Esophagus muscularis mucosa (tissue), 3 donors: ENCODE measurements at regions not wholly inside any gene's neighbourhood (a gene's known extent, or its start where the extent isn't known, plus 50 kb on each side); places are given as distances from the start of the nearest gene placed in this dataset.

Experiments
- POLR2A ChIP-seq: fragments of 450-650 bp; IDR thresholded peaks from one replicate; pipeline ENCODE4 v1.6.1; 2017; ENCODE audit warnings: antibody characterized with exemption, moderate library complexity, mild to moderate bottlenecking, low read depth
- POLR2AphosphoS5 ChIP-seq, 2 donors: sonication (generic); formaldehyde crosslinking; IDR thresholded peaks; one replicate each; pipeline ENCODE4 v1.6.1; 2017; ENCODE audit warnings: antibody characterized with exemption in 2 of 2
- TF ChIP-seq, protein P1 (sequence below), 3 experiments: fragments of 200-600 bp in 2 of 3; fragments of 450-650 bp in 1 of 3; sonication (generic) in 2 of 3; IDR thresholded peaks; one replicate each; pipeline ENCODE4 v1.5.1; 2017 to 2019; ENCODE audit warnings: antibody characterized with exemption in 3 of 3, mild to moderate bottlenecking in 2 of 3, moderate library complexity in 1 of 3

DNA sequence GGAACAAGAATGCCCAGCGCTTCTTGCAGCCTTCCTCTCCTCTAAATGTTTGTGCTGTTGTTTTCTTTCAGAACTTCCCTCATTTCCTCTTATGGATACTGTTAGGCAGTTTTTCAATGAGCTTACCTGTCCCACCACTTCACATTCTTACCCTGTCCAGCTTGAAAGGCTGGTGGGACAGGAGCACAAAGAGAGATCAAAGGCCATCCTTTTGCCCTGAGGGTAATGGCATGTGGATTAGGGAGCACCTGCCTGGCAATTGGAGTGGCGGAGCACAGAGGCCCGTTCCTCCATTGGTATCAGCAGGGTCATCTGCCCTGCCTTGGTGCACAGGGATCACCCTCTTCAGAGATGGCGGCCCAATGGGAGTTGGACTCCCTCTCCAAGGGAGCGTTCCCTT, 170.1 kb upstream of the UBE3A start:
- TF ChIP-seq, protein P1, sequence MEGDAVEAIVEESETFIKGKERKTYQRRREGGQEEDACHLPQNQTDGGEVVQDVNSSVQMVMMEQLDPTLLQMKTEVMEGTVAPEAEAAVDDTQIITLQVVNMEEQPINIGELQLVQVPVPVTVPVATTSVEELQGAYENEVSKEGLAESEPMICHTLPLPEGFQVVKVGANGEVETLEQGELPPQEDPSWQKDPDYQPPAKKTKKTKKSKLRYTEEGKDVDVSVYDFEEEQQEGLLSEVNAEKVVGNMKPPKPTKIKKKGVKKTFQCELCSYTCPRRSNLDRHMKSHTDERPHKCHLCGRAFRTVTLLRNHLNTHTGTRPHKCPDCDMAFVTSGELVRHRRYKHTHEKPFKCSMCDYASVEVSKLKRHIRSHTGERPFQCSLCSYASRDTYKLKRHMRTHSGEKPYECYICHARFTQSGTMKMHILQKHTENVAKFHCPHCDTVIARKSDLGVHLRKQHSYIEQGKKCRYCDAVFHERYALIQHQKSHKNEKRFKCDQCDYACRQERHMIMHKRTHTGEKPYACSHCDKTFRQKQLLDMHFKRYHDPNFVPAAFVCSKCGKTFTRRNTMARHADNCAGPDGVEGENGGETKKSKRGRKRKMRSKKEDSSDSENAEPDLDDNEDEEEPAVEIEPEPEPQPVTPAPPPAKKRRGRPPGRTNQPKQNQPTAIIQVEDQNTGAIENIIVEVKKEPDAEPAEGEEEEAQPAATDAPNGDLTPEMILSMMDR (IDR thresholded peaks at IDR 0.05): no peak
- TF ChIP-seq POLR2AphosphoS5 (IDR thresholded peaks at IDR 0.05): no peak
- no peak for TF ChIP-seq POLR2A
